ENCODE measurements at regions not wholly inside any gene's neighbourhood (a gene's known extent, or its start where the extent isn't known, plus 50 kb on each side); places are given as distances from the start of the nearest gene placed in this dataset.

DNA sequence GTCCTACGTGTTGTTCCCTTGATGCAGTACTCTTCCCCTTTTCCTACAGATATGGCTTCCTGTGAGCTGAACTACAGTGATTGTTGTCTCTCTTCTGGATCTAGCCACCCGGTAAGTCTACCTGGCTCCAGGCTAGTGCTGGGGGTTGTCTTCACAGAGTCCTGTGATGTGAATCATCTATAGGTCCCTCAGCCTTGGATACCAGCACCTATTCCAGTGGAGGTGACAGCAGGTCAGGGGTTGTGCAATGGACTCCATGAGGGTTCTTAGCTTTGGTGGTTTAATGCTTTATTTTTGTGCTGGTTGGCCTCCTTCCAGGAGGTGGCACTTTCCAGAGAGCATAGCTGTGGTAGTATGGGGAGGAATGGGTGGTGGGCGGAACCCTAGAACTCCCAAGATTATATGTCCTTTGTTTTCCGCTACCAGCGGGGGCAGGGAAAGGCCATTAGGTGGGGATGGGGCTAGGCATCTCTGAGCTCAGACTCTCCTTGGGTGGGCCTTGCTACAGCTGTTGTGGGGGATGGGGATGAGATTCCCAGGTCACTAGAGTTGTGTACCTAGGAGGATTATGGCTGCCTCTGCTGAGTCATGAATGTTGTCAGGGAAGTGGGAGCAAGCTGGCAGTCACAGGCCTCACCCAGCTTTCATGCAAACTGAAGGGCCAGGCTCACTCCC is 121.4 kb upstream of the ANKRD50 start:
- H3K18ac ChIP-seq (ENCODE audit: low read depth, low read length), result no peak overlapping the region
- no peaks in the 10 kb centered on the region for H3K9me1 ChIP-seq (ENCODE audit: insufficient read depth, low read length)
- in situ Hi-C loops (cut with MboI; ENCODE audit: low sequenced_read_pairs) (no loop called here), intact Hi-C loops (cut with micrococcal nuclease) (no loop called here), dilution Hi-C loops (cut with HindIII; ENCODE audit: low sequenced_read_pairs, unreplicated experiment) (no loop called here)
- H3K4me1 ChIP-seq (ENCODE audit: control insufficient read depth, insufficient read depth, low read length), result no peaks in the 10 kb centered on the region
- TF ChIP-seq RAD21 (IDR thresholded peaks at IDR 0.05; ENCODE audit: low read length) (no peak), NFE2L2 (IDR thresholded peaks at IDR 0.05; ENCODE audit: low read depth, low read length) (no peak), FOS (IDR thresholded peaks at IDR 0.05; ENCODE audit: low read depth, low read length) (no peak), RFX5 (IDR thresholded peaks at IDR 0.05; ENCODE audit: low read depth, low read length) (no peak), RCOR1 (IDR thresholded peaks at IDR 0.05; ENCODE audit: insufficient replicate concordance, low read length) (no peak), MXI1 (IDR thresholded peaks at IDR 0.05; ENCODE audit: borderline replicate concordance, low read depth, low read length) (no peak), MAZ (IDR thresholded peaks at IDR 0.05; ENCODE audit: borderline replicate concordance, low read depth, low read length) (no peak), CEBPB (IDR thresholded peaks at IDR 0.05; ENCODE audit: low read depth, low read length) (no peak), SMC3 (IDR thresholded peaks at IDR 0.05; ENCODE audit: low read depth, low read length) (no peak), POLR2A (IDR thresholded peaks at IDR 0.05; ENCODE audit: low read depth, low read length) (no peak), CHD1 (IDR thresholded peaks at IDR 0.05; ENCODE audit: low read depth, low read length) (no peak), MAFK (IDR thresholded peaks at IDR 0.05; ENCODE audit: low read depth, low read length) (no peak), CTCF (conservative IDR thresholded peaks at IDR 0.05; ENCODE audit: low read depth, low read length) (no peak), BHLHE40 (IDR thresholded peaks at IDR 0.05; ENCODE audit: low read depth, low read length) (no peak)
- TF ChIP-seq, protein P1, sequence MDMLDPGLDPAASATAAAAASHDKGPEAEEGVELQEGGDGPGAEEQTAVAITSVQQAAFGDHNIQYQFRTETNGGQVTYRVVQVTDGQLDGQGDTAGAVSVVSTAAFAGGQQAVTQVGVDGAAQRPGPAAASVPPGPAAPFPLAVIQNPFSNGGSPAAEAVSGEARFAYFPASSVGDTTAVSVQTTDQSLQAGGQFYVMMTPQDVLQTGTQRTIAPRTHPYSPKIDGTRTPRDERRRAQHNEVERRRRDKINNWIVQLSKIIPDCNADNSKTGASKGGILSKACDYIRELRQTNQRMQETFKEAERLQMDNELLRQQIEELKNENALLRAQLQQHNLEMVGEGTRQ (IDR thresholded peaks at IDR 0.05; ENCODE audit: low read depth, low read length), result no peak
- TF ChIP-seq, protein P2, sequence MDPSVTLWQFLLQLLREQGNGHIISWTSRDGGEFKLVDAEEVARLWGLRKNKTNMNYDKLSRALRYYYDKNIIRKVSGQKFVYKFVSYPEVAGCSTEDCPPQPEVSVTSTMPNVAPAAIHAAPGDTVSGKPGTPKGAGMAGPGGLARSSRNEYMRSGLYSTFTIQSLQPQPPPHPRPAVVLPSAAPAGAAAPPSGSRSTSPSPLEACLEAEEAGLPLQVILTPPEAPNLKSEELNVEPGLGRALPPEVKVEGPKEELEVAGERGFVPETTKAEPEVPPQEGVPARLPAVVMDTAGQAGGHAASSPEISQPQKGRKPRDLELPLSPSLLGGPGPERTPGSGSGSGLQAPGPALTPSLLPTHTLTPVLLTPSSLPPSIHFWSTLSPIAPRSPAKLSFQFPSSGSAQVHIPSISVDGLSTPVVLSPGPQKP (IDR thresholded peaks at IDR 0.05; ENCODE audit: borderline replicate concordance, low read depth, low read length), result no peak
- no peak overlapping the region for H4K5ac ChIP-seq (ENCODE audit: low read depth, low read length)
- no peaks in the 10 kb centered on the region for H3K27me3 ChIP-seq (ENCODE audit: control insufficient read depth, insufficient read depth, low read length)
- no peak overlapping the region for H3K4ac ChIP-seq (ENCODE audit: low read depth, low read length)
- H3K56ac ChIP-seq (ENCODE audit: extremely low read depth, insufficient read depth, low read length), result no peak overlapping the region
- H3K27ac ChIP-seq (ENCODE audit: insufficient read depth, low read length), result no peak overlapping the region
- no peak overlapping the region for H3K9ac ChIP-seq (ENCODE audit: low read depth, low read length)
- no peak overlapping the region for H4K8ac ChIP-seq (ENCODE audit: low read depth in 2 of 2, low read length in 2 of 2)
- H3K23ac ChIP-seq (ENCODE audit: low read depth, low read length), result no peak overlapping the region
- no peaks in the 10 kb centered on the region for H4K20me1 ChIP-seq (ENCODE audit: insufficient read depth, low read length)
- CTCF ChIA-PET, result no interaction called here
- H3K14ac ChIP-seq (replicated peaks; ENCODE audit: low read depth, low read length), result no peak overlapping the region
- H3K9me3 ChIP-seq (ENCODE audit: control insufficient read depth, insufficient read depth, low read length), result peaks cover 3% of the 10 kb centered on the region
- no peak overlapping the region for H3K4me3 ChIP-seq (ENCODE audit: insufficient read depth, low read depth, low read length)
- POLR2A ChIA-PET (ENCODE audit: unreplicated experiment), result no interaction called here
- H2AK5ac ChIP-seq (ENCODE audit: low read depth, low read length), result no peak overlapping the region
- WGBS, 2 experiments (ENCODE audit: extremely low coverage in 2 of 2, insufficient read length in 1 of 2), result no CpG with 5 or more reads among the region's 5 CpGs
- no peaks in the 10 kb centered on the region for H3K79me1 ChIP-seq (ENCODE audit: low read depth in 1 of 2, low read length in 2 of 2)
- H4K91ac ChIP-seq (ENCODE audit: insufficient read depth, low read depth, low read length), result no peak overlapping the region
- no peak overlapping the region for H3K4me2 ChIP-seq (ENCODE audit: low read depth, low read length)
- BruUV-seq (replicated peaks), result no TSS peak
- H2AFZ ChIP-seq (replicated peaks; ENCODE audit: low read length, poor library complexity), result no peak overlapping the region
- no peak overlapping the region for H2BK5ac ChIP-seq (ENCODE audit: low read depth, low read length, poor library complexity, severe bottlenecking)
- DNase-seq, result no peak
- no peak overlapping the region for H2BK120ac ChIP-seq (ENCODE audit: low read depth, low read length)
- no peaks in the 10 kb centered on the region for H3K36me3 ChIP-seq (ENCODE audit: control insufficient read depth, insufficient read depth, low read length)
- H2AK9ac ChIP-seq (replicated peaks; ENCODE audit: low read depth, low read length, poor library complexity), result no peak overlapping the region
- no peak overlapping the region for H2BK15ac ChIP-seq (ENCODE audit: low read depth, low read length)
- no peak for ATAC-seq (ENCODE audit: low read depth)
- H2BK20ac ChIP-seq (ENCODE audit: low read depth, low read length), result no peak overlapping the region

All from IMR-90 (cell line).